Adipose tissue (tissue), 3 donors: ENCODE measurements at regions not wholly inside any gene's neighbourhood (a gene's known extent, or its start where the extent isn't known, plus 50 kb on each side); places are given as distances from the start of the nearest gene placed in this dataset.
"Not testable (repeated sequence)": the region's sequence is repeated elsewhere in the genome, so short reads cannot be mapped to it uniquely, and the experiment has no call there.

Experiments
- H3K27ac ChIP-seq: one replicate; pipeline ENCODE4 v1.5.1; 2013; ENCODE audit warnings: low read depth, low read length
- WGBS, 3 donors: extraction: QIAGEN DNeasy Blood & Tissue Kit; methylation state at CpG; one replicate each; pipeline ENCODE4 v1.1.7; 2013; 5-methylcytosine and 5-hydroxymethylcytosine counted together
- donor health status: healthy with polysubstance abuse.
- donor health status: Bipolar disorder and iron deficiency.
- donor health status: healthy.

- H3K27ac ChIP-seq, result no peak overlapping the region
- 64 to 86% (median 85%) methylated on average over 2 of the region's 2 CpGs for WGBS, 3 donors
Observed at GRCh38 chr3:159502986-159503385, 485.6 kb upstream of the IL12A start.

- WGBS, 3 donors, result 81 to 94% (median 93%) methylated on average over 7 of the region's 7 CpGs
Observed at GRCh38 chr3:159510988-159511387, 477.6 kb upstream of the IL12A start.

GRCh38 chr3:159513444-159513843 lies 475.2 kb upstream of the IL12A start:
- H3K27ac ChIP-seq, result no peak overlapping the region
- WGBS, 3 donors, result 62% methylated on average over 6 of the region's 6 CpGs

More at GRCh38 chr3:159510988-159511387, 477.6 kb upstream of the IL12A start:
- H3K27ac ChIP-seq, result not testable (repeated sequence)

GRCh38 chr3:159513867-159514380 lies 474.7 kb upstream of the IL12A start:
- WGBS, 3 donors, result 70 to 89% (median 81%) methylated on average over 5 of the region's 5 CpGs
- H3K27ac ChIP-seq, result no peak overlapping the region

GRCh38 chr3:159517105-159517504 lies 471.5 kb upstream of the IL12A start:
- no peak overlapping the region for H3K27ac ChIP-seq
- 58 to 68% (median 68%) methylated on average over 1 of the region's 1 CpG for WGBS, 3 donors

GRCh38 chr3:159520638-159521037 lies 468.0 kb upstream of the IL12A start:
- 72 to 83% (median 80%) methylated on average over 3 of the region's 3 CpGs for WGBS, 3 donors
- H3K27ac ChIP-seq, result no peak overlapping the region

GRCh38 chr3:159522276-159522675 lies 466.4 kb upstream of the IL12A start:
- no peak overlapping the region for H3K27ac ChIP-seq
- WGBS, 3 donors, result 81 to 85% (median 83%) methylated on average over 3 of the region's 3 CpGs

GRCh38 chr3:159528251-159528895 lies 460.3 kb upstream of the IL12A start:
- 74 to 83% (median 81%) methylated on average over 9 of the region's 9 CpGs for WGBS, 3 donors
- no peak overlapping the region for H3K27ac ChIP-seq

- H3K27ac ChIP-seq, result no peak overlapping the region
Observed at GRCh38 chr3:159532577-159532976, 456.1 kb upstream of the IL12A start.

GRCh38 chr3:159534496-159534895 lies 454.1 kb upstream of the IL12A start:
- H3K27ac ChIP-seq, result no peak overlapping the region
- WGBS, 3 donors, result 57 to 67% (median 67%) methylated on average over 3 of the region's 3 CpGs

- H3K27ac ChIP-seq, result no peak overlapping the region
- WGBS, 3 donors, result 84 to 95% (median 90%) methylated on average over 1 of the region's 1 CpG
Observed at GRCh38 chr3:159536876-159537275, 451.8 kb upstream of the IL12A start.

GRCh38 chr3:159538507-159538906 lies 450.1 kb upstream of the IL12A start:
- H3K27ac ChIP-seq, result no peak overlapping the region
- WGBS, 3 donors, result 41 to 86% (median 65%) methylated on average over 1 of the region's 1 CpG

- 30 to 67% (median 63%) methylated on average over 2 of the region's 2 CpGs for WGBS, 3 donors
- no peak overlapping the region for H3K27ac ChIP-seq
Observed at GRCh38 chr3:159540882-159541495, 447.6 kb upstream of the IL12A start.

- H3K27ac ChIP-seq, result no peak overlapping the region
- 60 to 85% (median 81%) methylated on average over 3 of the region's 3 CpGs for WGBS, 3 donors
Observed at GRCh38 chr3:159548675-159549335, 439.8 kb upstream of the IL12A start.

GRCh38 chr3:159555205-159555604 lies 433.4 kb upstream of the IL12A start:
- no peak overlapping the region for H3K27ac ChIP-seq

GRCh38 chr3:159559771-159560170 lies 428.9 kb upstream of the IL12A start:
- 51 to 91% (median 91%) methylated on average over 1 of the region's 1 CpG for WGBS, 3 donors
- H3K27ac ChIP-seq, result no peak overlapping the region

GRCh38 chr3:159560214-159560979 lies 428.2 kb upstream of the IL12A start:
- 48 to 64% (median 55%) methylated on average over 8 of the region's 8 CpGs for WGBS, 3 donors

GRCh38 chr3:159565313-159565712 lies 423.3 kb upstream of the IL12A start:
- H3K27ac ChIP-seq, result no peak overlapping the region
- 90 to 100% (median 96%) methylated on average over 1 of the region's 1 CpG for WGBS, 3 donors

More at GRCh38 chr3:159560214-159560979, 428.2 kb upstream of the IL12A start:
- no peak overlapping the region for H3K27ac ChIP-seq

- 30 to 68% (median 57%) methylated on average over 3 of the region's 3 CpGs for WGBS, 3 donors
- H3K27ac ChIP-seq, result no peak overlapping the region
Observed at GRCh38 chr3:159583662-159584061, 405.0 kb upstream of the IL12A start.
